HCT116 (cell line): ENCODE measurements at regions not wholly inside any gene's neighbourhood (a gene's known extent, or its start where the extent isn't known, plus 50 kb on each side); places are given as distances from the start of the nearest gene placed in this dataset.

Experiments
- ATAC-seq: fragments of 200-7000 bp; cut with Tn5 transposase; 2 replicates; pipeline ENCODE4 v1.9.1; 2020; ENCODE audit warnings: mild to moderate bottlenecking, moderate library complexity
- BruUV-seq: library from RNA; stranded (reverse); fragments of 400-500 nt; replicated peaks from 2 replicates; lab custom pipeline; 2021; lab: Mats Ljungman, UMichigan
- CTCF ChIA-PET: fragments of 300-600 bp; sonication (Branson Sonifier 250); formaldehyde crosslinking; loops from one replicate; lab custom pipeline; 2021; ENCODE audit warnings: antibody characterized with exemption; lab: Charles Lee
- POLR2A ChIA-PET: fragments of 300-600, 350-600 bp; sonication (Branson Sonifier 250); formaldehyde crosslinking; loops from one replicate; lab custom pipeline; 2021; ENCODE audit warnings: antibody characterized with exemption; lab: Charles Lee
- RAD21 ChIA-PET, 2 experiments: fragments of 300-600 bp; sonication (Branson Sonifier 250); formaldehyde crosslinking; loops; one replicate each; lab custom pipeline; 2023; ENCODE audit warnings: low total read pairs in 2 of 2; ENCODE audit not compliant: uncharacterized antibody in 2 of 2, unreplicated experiment in 2 of 2, low non-redundant PET in 1 of 2; lab: Charles Lee
- DNase-seq: peaks from one replicate; pipeline ENCODE4 v3.0.0-alpha.2; 2010; ENCODE audit warnings: low read depth, low spot score
- H2AFZ ChIP-seq: fragments of 200-600 bp; shearing (Covaris generic), sonication (generic); 2 replicates; pipeline ENCODE4 v1.6.1; 2017; ENCODE audit warnings: low read depth, mixed run types, mixed read lengths, antibody characterized with exemption, low read length; ENCODE audit not compliant: poor library complexity, severe bottlenecking
- H3K27ac ChIP-seq: 2 replicates; pipeline ENCODE4 v1.5.1; 2012; ENCODE audit warnings: low read depth, low read length
- H3K27me3 ChIP-seq: fragments of 200-600 bp; sonication (generic); 2 replicates; pipeline ENCODE4 v1.6.1; 2016; ENCODE audit warnings: mixed run types, low read length, mixed read lengths; ENCODE audit not compliant: insufficient read depth
- H3K36me3 ChIP-seq, 2 experiments: fragments of 200-500 bp in 1 of 2; fragments of 200-600 bp in 1 of 2; sonication (Bioruptor generic) in 1 of 2; sonication (generic) in 1 of 2; 2 replicates each; pipeline versions ENCODE4 v1.5.1 to v1.6.1; 2014 to 2016; ENCODE audit warnings: low read length in 2 of 2, inconsistent platforms in 1 of 2, mixed read lengths in 1 of 2, mixed run types in 1 of 2; ENCODE audit not compliant: insufficient read depth in 2 of 2, control insufficient read depth in 1 of 2
- H3K4me1 ChIP-seq, 2 experiments: fragments of 200-600 bp in 1 of 2; sonication (generic) in 1 of 2; 2 replicates each; pipeline versions ENCODE4 v1.5.1 to v1.6.1; 2012 to 2017; ENCODE audit warnings: low read length in 2 of 2, inconsistent platforms in 1 of 2, mild to moderate bottlenecking in 1 of 2, mixed read lengths in 1 of 2, mixed run types in 1 of 2, moderate library complexity in 1 of 2; ENCODE audit not compliant: insufficient read depth in 2 of 2, control insufficient read depth in 1 of 2
- H3K4me2 ChIP-seq: fragments of 200-600 bp; sonication (generic); 2 replicates; pipeline ENCODE4 v1.6.1; 2017; ENCODE audit warnings: mixed run types, low read length, mixed read lengths
- H3K4me3 ChIP-seq, 2 experiments: fragments of 200-600 bp in 1 of 2; sonication (generic) in 1 of 2; replicated peaks in 1 of 2; 2 replicates each; pipeline ENCODE4 v1.5.1; 2011 to 2016; ENCODE audit warnings: low read length in 2 of 2, control low read depth in 1 of 2, low read depth in 1 of 2, mild to moderate bottlenecking in 1 of 2, mixed read lengths in 1 of 2, mixed run types in 1 of 2
- H3K79me2 ChIP-seq: fragments of 200-600 bp; sonication (generic); 2 replicates; pipeline ENCODE4 v1.6.1; 2017; ENCODE audit warnings: mild to moderate bottlenecking, mixed run types, low read length, moderate library complexity, mixed read lengths; ENCODE audit not compliant: insufficient read depth
- H3K9ac ChIP-seq: fragments of 200-600 bp; sonication (generic); 2 replicates; pipeline ENCODE4 v1.6.1; 2016; ENCODE audit warnings: low read length, mixed read lengths
- H3K9me2 ChIP-seq: fragments of 200-600 bp; sonication (generic), shearing (Covaris generic); 2 replicates; pipeline ENCODE4 v1.6.1; 2017; ENCODE audit warnings: mixed run types, mild to moderate bottlenecking, moderate library complexity; ENCODE audit not compliant: insufficient read depth
- H3K9me3 ChIP-seq, 2 experiments: fragments of 200-500 bp in 1 of 2; fragments of 200-600 bp in 1 of 2; sonication (Bioruptor generic) in 1 of 2; sonication (generic) in 1 of 2; 2 replicates each; pipeline ENCODE4 v1.6.1; 2014 to 2017; ENCODE audit warnings: low read length in 2 of 2, mixed read lengths in 2 of 2, inconsistent platforms in 1 of 2, low read depth in 1 of 2, mild to moderate bottlenecking in 1 of 2, mixed run types in 1 of 2, moderate library complexity in 1 of 2; ENCODE audit not compliant: control insufficient read depth in 1 of 2, insufficient read depth in 1 of 2
- H4K20me1 ChIP-seq: fragments of 200-600 bp; sonication (generic), shearing (Covaris generic); 2 replicates; pipeline ENCODE4 v1.6.1; 2017; ENCODE audit warnings: mixed run types, mild to moderate bottlenecking, moderate library complexity; ENCODE audit not compliant: insufficient read depth
- CBX3 ChIP-seq: IDR thresholded peaks from 2 replicates; pipeline ENCODE4 v1.6.1; 2012; ENCODE audit warnings: low read depth
- CEBPB ChIP-seq: IDR thresholded peaks from 2 replicates; pipeline ENCODE4 v1.6.1; 2012; ENCODE audit warnings: low read depth
- CTCF ChIP-seq, 3 experiments: fragments of 200-600 bp in 1 of 3; sonication (generic) in 1 of 3; IDR thresholded peaks in 2 of 3; conservative IDR thresholded peaks in 1 of 3; 2 replicates each; pipeline ENCODE4 v1.5.1; 2012 to 2017; ENCODE audit warnings: low read depth in 2 of 3, low read length in 2 of 3, antibody characterized with exemption in 1 of 3, borderline replicate concordance in 1 of 3, control low read depth in 1 of 3, mild to moderate bottlenecking in 1 of 3, mixed read lengths in 1 of 3, mixed run types in 1 of 3, moderate library complexity in 1 of 3; ENCODE audit not compliant: insufficient read depth in 1 of 3
- JUND ChIP-seq: IDR thresholded peaks from 2 replicates; pipeline ENCODE4 v1.6.1; 2012
- RAD21 ChIP-seq: IDR thresholded peaks from 2 replicates; pipeline ENCODE4 v1.6.1; 2012; ENCODE audit warnings: low read depth, mild to moderate bottlenecking
- SIN3A ChIP-seq: IDR thresholded peaks from 2 replicates; pipeline ENCODE4 v1.6.1; 2012; ENCODE audit warnings: low read depth
- SRF ChIP-seq: IDR thresholded peaks from 2 replicates; pipeline ENCODE4 v1.6.1; 2012; ENCODE audit warnings: low read depth
- TCF7L2 ChIP-seq: IDR thresholded peaks from 2 replicates; pipeline ENCODE4 v1.7.0; 2011; ENCODE audit warnings: borderline replicate concordance, inconsistent platforms; ENCODE audit not compliant: insufficient read depth, insufficient read length; ENCODE audit errors: extremely low read depth
- YY1 ChIP-seq: IDR thresholded peaks from 2 replicates; pipeline ENCODE4 v1.6.1; 2011; ENCODE audit warnings: low read length, low read depth, moderate library complexity, mild to moderate bottlenecking; ENCODE audit not compliant: insufficient replicate concordance; ENCODE audit errors: extremely low read depth
- ZFX ChIP-seq: fragments of 450-650 bp; IDR thresholded peaks from 2 replicates; pipeline ENCODE4 v1.6.1; 2017
- ZNF274 ChIP-seq: fragments of 200-500 bp; sonication (Bioruptor generic); IDR thresholded peaks from 2 replicates; pipeline ENCODE4 v1.6.1; 2014; ENCODE audit warnings: mild to moderate bottlenecking, low read depth, low read length, inconsistent platforms
- intact Hi-C: fragments of 100-400 bp; cut with micrococcal nuclease; formaldehyde crosslinking; loops from 2 replicates; pipeline ENCODE4 v1.10.0; 2022
- TF ChIP-seq, protein P1 (sequence below): IDR thresholded peaks from 2 replicates; pipeline ENCODE4 v1.6.1; 2012; ENCODE audit warnings: low read depth
- TF ChIP-seq, protein P2 (sequence below): IDR thresholded peaks from 2 replicates; pipeline ENCODE4 v1.6.1; 2011; ENCODE audit warnings: mild to moderate bottlenecking, low read length, moderate library complexity; ENCODE audit not compliant: insufficient replicate concordance; ENCODE audit errors: extremely low read depth

GRCh38 chr7:156124356-156124755, 312.1 kb upstream of the SHH start (continued):
- TF ChIP-seq, protein P1, sequence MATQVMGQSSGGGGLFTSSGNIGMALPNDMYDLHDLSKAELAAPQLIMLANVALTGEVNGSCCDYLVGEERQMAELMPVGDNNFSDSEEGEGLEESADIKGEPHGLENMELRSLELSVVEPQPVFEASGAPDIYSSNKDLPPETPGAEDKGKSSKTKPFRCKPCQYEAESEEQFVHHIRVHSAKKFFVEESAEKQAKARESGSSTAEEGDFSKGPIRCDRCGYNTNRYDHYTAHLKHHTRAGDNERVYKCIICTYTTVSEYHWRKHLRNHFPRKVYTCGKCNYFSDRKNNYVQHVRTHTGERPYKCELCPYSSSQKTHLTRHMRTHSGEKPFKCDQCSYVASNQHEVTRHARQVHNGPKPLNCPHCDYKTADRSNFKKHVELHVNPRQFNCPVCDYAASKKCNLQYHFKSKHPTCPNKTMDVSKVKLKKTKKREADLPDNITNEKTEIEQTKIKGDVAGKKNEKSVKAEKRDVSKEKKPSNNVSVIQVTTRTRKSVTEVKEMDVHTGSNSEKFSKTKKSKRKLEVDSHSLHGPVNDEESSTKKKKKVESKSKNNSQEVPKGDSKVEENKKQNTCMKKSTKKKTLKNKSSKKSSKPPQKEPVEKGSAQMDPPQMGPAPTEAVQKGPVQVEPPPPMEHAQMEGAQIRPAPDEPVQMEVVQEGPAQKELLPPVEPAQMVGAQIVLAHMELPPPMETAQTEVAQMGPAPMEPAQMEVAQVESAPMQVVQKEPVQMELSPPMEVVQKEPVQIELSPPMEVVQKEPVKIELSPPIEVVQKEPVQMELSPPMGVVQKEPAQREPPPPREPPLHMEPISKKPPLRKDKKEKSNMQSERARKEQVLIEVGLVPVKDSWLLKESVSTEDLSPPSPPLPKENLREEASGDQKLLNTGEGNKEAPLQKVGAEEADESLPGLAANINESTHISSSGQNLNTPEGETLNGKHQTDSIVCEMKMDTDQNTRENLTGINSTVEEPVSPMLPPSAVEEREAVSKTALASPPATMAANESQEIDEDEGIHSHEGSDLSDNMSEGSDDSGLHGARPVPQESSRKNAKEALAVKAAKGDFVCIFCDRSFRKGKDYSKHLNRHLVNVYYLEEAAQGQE, result no peak
- TF ChIP-seq, all 23 proteins: peak for 0

GRCh38 chr7:156123362-156123761, 311.1 kb upstream of the SHH start:
- no peaks in the 10 kb centered on the region for H3K27me3 ChIP-seq
- POLR2A ChIA-PET, result no interaction called here
- RAD21 ChIA-PET, result no interaction called here
- no peak overlapping the region for H3K9ac ChIP-seq
- no peaks in the 10 kb centered on the region for H3K9me3 ChIP-seq
- ATAC-seq (no peak), DNase-seq (no peak)
- H3K36me3 ChIP-seq, result no peaks in the 10 kb centered on the region
- BruUV-seq, result no TSS peak
- no peak overlapping the region for H3K4me2 ChIP-seq
- H4K20me1 ChIP-seq, result no peaks in the 10 kb centered on the region
- H3K4me1 ChIP-seq, result peaks cover 0 to 10% of the 10 kb centered on the region in 2 experiments; a peak in 2 of 4 replicates
- intact Hi-C loops, result no loop called here
- no peaks in the 10 kb centered on the region for H3K9me2 ChIP-seq
- no peak overlapping the region for H2AFZ ChIP-seq
- H3K79me2 ChIP-seq, result no peaks in the 10 kb centered on the region
- H3K4me3 ChIP-seq, result no peak overlapping the region
- CTCF ChIA-PET, result no interaction called here
- no peak overlapping the region for H3K27ac ChIP-seq
- TF ChIP-seq YY1 (no peak), JUND (no peak), ZNF274 (no peak), CBX3 (no peak), CTCF (IDR thresholded peaks at IDR 0.05 in 2 of 3, conservative IDR thresholded peaks at IDR 0.05 in 1 of 3; ENCODE audit: borderline replicate concordance in 1 of 3, insufficient read depth in 1 of 3, low read depth in 2 of 3, low read length in 2 of 3) (no peak), TCF7L2 (no peak), SIN3A (no peak), CEBPB (no peak), SRF (no peak), RAD21 (no peak), ZFX (no peak)
- TF ChIP-seq, protein P1, result no peak
- TF ChIP-seq, protein P2, sequence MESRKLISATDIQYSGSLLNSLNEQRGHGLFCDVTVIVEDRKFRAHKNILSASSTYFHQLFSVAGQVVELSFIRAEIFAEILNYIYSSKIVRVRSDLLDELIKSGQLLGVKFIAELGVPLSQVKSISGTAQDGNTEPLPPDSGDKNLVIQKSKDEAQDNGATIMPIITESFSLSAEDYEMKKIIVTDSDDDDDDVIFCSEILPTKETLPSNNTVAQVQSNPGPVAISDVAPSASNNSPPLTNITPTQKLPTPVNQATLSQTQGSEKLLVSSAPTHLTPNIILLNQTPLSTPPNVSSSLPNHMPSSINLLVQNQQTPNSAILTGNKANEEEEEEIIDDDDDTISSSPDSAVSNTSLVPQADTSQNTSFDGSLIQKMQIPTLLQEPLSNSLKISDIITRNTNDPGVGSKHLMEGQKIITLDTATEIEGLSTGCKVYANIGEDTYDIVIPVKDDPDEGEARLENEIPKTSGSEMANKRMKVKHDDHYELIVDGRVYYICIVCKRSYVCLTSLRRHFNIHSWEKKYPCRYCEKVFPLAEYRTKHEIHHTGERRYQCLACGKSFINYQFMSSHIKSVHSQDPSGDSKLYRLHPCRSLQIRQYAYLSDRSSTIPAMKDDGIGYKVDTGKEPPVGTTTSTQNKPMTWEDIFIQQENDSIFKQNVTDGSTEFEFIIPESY, result no peak
